SK-N-SH (cell line): ENCODE measurements at regions not wholly inside any gene's neighbourhood (a gene's known extent, or its start where the extent isn't known, plus 50 kb on each side); places are given as distances from the start of the nearest gene placed in this dataset.

Experiments
- CTCF ChIA-PET: fragments of 300-600, 350-600 bp; formaldehyde crosslinking; extraction: SDS; loops from one replicate; lab custom pipeline; 2021; lab: Yijun Ruan, JAX
- POLR2A ChIA-PET: fragments of 350-600 bp; sonication (Branson Sonifier 250); formaldehyde crosslinking; extraction: SDS; loops from one replicate; lab custom pipeline; 2020; ENCODE audit warnings: antibody characterized with exemption, inconsistent platforms; lab: Yijun Ruan, JAX
- DNase-seq: peaks from one replicate; pipeline ENCODE4 v3.0.0; 2012
- H2AFZ ChIP-seq: fragments of 200-600 bp; sonication (generic); 2 replicates; pipeline ENCODE4 v1.8.1; 2016; ENCODE audit warnings: antibody characterized with exemption, mild to moderate bottlenecking, low read depth
- H3F3A ChIP-seq: fragments of 200-600 bp; sonication (generic); replicated peaks from 2 replicates; pipeline ENCODE3; 2016; ENCODE audit warnings: antibody characterized with exemption, mild to moderate bottlenecking; ENCODE audit not compliant: insufficient read depth
- H3K27ac ChIP-seq, 2 experiments: fragments of 200-500 bp in 1 of 2; fragments of 200-600 bp in 1 of 2; sonication (Bioruptor generic) in 1 of 2; sonication (generic), shearing (Covaris generic) in 1 of 2; 2 replicates each; pipeline versions ENCODE4 v1.5.1 to v1.6.1; 2014 to 2016; ENCODE audit warnings: low read depth in 2 of 2, inconsistent platforms in 1 of 2, low read length in 1 of 2, mild to moderate bottlenecking in 1 of 2, mixed read lengths in 1 of 2
- H3K27me3 ChIP-seq: fragments of 200-600 bp; sonication (generic), shearing (Covaris generic); 2 replicates; pipeline ENCODE4 v1.6.1; 2016; ENCODE audit warnings: mixed run types; ENCODE audit not compliant: insufficient read depth
- H3K36me3 ChIP-seq, 2 experiments: fragments of 200-500 bp in 1 of 2; fragments of 200-600 bp in 1 of 2; sonication (Bioruptor generic) in 1 of 2; sonication (generic) in 1 of 2; replicated peaks in 1 of 2; 2 replicates each; pipeline versions ENCODE3 to v1.5.1; 2014 to 2016; ENCODE audit warnings: low read length in 1 of 2, mild to moderate bottlenecking in 1 of 2; ENCODE audit not compliant: insufficient read depth in 2 of 2, control insufficient read depth in 1 of 2
- H3K4me1 ChIP-seq, 2 experiments: fragments of 200-500 bp in 1 of 2; fragments of 200-600 bp in 1 of 2; sonication (Bioruptor generic) in 1 of 2; sonication (generic), shearing (Covaris generic) in 1 of 2; 2 replicates each; pipeline versions ENCODE4 v1.5.1 to v1.6.1; 2014 to 2016; ENCODE audit warnings: low read depth in 1 of 2, low read length in 1 of 2, mixed run types in 1 of 2; ENCODE audit not compliant: insufficient read depth in 2 of 2, control insufficient read depth in 1 of 2
- H3K4me2 ChIP-seq: fragments of 200-600 bp; sonication (generic), shearing (Covaris generic); 2 replicates; pipeline ENCODE4 v1.6.1; 2017; ENCODE audit warnings: mixed run types
- H3K4me3 ChIP-seq, 2 experiments: fragments of 200-500 bp in 1 of 2; fragments of 200-600 bp in 1 of 2; sonication (Bioruptor generic) in 1 of 2; sonication (generic), shearing (Covaris generic) in 1 of 2; 2 replicates each; pipeline versions ENCODE4 v1.5.1 to v1.8.1; 2014 to 2016; ENCODE audit warnings: low read depth in 2 of 2, inconsistent platforms in 1 of 2, low read length in 1 of 2, mild to moderate bottlenecking in 1 of 2, mixed read lengths in 1 of 2, moderate library complexity in 1 of 2
- H3K79me2 ChIP-seq: fragments of 200-600 bp; sonication (generic); 2 replicates; pipeline ENCODE4 v1.8.1; 2017; ENCODE audit warnings: mild to moderate bottlenecking; ENCODE audit not compliant: insufficient read depth
- H3K9ac ChIP-seq: fragments of 200-600 bp; sonication (generic); 2 replicates; pipeline ENCODE4 v1.6.1; 2017; ENCODE audit warnings: mixed run types
- H3K9me2 ChIP-seq: fragments of 200-600 bp; sonication (generic); 2 replicates; pipeline ENCODE4 v1.6.1; 2017; ENCODE audit warnings: mixed run types
- H3K9me3 ChIP-seq: fragments of 200-600 bp; sonication (generic); 2 replicates; pipeline ENCODE4 v1.6.1; 2017; ENCODE audit warnings: mixed run types, mild to moderate bottlenecking, moderate library complexity
- H4K20me1 ChIP-seq: fragments of 200-600 bp; sonication (generic); 2 replicates; pipeline ENCODE4 v1.6.1; 2017; ENCODE audit warnings: mild to moderate bottlenecking, mixed run types; ENCODE audit not compliant: insufficient read depth
- ELF1 ChIP-seq: IDR thresholded peaks from 2 replicates; pipeline ENCODE4 v1.4.0; 2012
- EP300 ChIP-seq, 2 experiments: IDR thresholded peaks; 2 replicates each; pipeline versions ENCODE4 v1.4.0 to v1.6.1; 2012; ENCODE audit warnings: borderline replicate concordance in 1 of 2, low read depth in 1 of 2, low read length in 1 of 2
- EZH2phosphoT487 ChIP-seq: fragments of 200-600 bp; sonication (generic); IDR thresholded peaks from 2 replicates; pipeline ENCODE4 v1.6.1; 2017; ENCODE audit warnings: low read depth, mixed run types, mild to moderate bottlenecking, antibody characterized with exemption, moderate library complexity, borderline replicate concordance
- FOSL2 ChIP-seq: IDR thresholded peaks from 2 replicates; pipeline ENCODE4 v1.4.0; 2012; ENCODE audit warnings: low read depth, mild to moderate bottlenecking, moderate library complexity, borderline replicate concordance
- FOXM1 ChIP-seq: IDR thresholded peaks from 2 replicates; pipeline ENCODE4 v1.4.0; 2012; ENCODE audit warnings: low read depth, mild to moderate bottlenecking
- IRF3 ChIP-seq: fragments of 150-350 bp; IDR thresholded peaks from 2 replicates; pipeline ENCODE4 v1.6.1; 2016; ENCODE audit warnings: mild to moderate bottlenecking, low read depth, low read length
- MXI1 ChIP-seq: IDR thresholded peaks from 2 replicates; pipeline ENCODE4 v1.6.1; 2012; ENCODE audit warnings: mild to moderate bottlenecking, low read depth, low read length, improper control_type of control experiment
- PBX3 ChIP-seq: IDR thresholded peaks from 2 replicates; pipeline ENCODE4; 2012
- RCOR1 ChIP-seq: fragments of 150-350 bp; IDR thresholded peaks from 2 replicates; pipeline ENCODE4 v1.6.1; 2017; ENCODE audit warnings: antibody characterized with exemption, low read length
- REST ChIP-seq: IDR thresholded peaks from 2 replicates; pipeline ENCODE4 v1.6.1; 2012; ENCODE audit warnings: mild to moderate bottlenecking, low read depth, low read length, moderate library complexity
- RFX5 ChIP-seq: IDR thresholded peaks from 2 replicates; pipeline ENCODE4 v1.6.1; 2012; ENCODE audit warnings: mild to moderate bottlenecking, improper control_type of control experiment, low read length
- SMC3 ChIP-seq: IDR thresholded peaks from 2 replicates; pipeline ENCODE4 v1.6.1; 2012; ENCODE audit warnings: low read depth, low read length, improper control_type of control experiment
- TAF1 ChIP-seq: IDR thresholded peaks from 2 replicates; pipeline ENCODE4 v1.6.1; 2012; ENCODE audit warnings: low read depth, mild to moderate bottlenecking, low read length, moderate library complexity, borderline replicate concordance
- TEAD4 ChIP-seq: IDR thresholded peaks from 2 replicates; pipeline ENCODE4 v1.4.0; 2012; ENCODE audit warnings: mild to moderate bottlenecking, borderline replicate concordance; ENCODE audit not compliant: insufficient read depth
- USF1 ChIP-seq: IDR thresholded peaks from 2 replicates; pipeline ENCODE4 v1.4.0; 2012; ENCODE audit warnings: low read depth, borderline replicate concordance
- USF2 ChIP-seq: fragments of 150-350 bp; IDR thresholded peaks from 2 replicates; pipeline ENCODE4 v1.6.1; 2017; ENCODE audit warnings: antibody characterized with exemption, low read length, low read depth, borderline replicate concordance
- WGBS: methylation state at CpG from one replicate; pipeline ENCODE4 v1.1.6; 2017; ENCODE audit warnings: low lambda C conversion rate; 5-methylcytosine and 5-hydroxymethylcytosine counted together

GRCh38 chr5:39815711-39816110 is 390.9 kb upstream of the DAB2 start:
- Histone ChIP-seq H3K9me2 (no peaks in the 10 kb centered on the region; the same call in 1 of the 2 replicates), H3K36me3 (no peaks in the 10 kb centered on the region), H2AFZ (no peak overlapping the region), H3K9me3 (no peaks in the 10 kb centered on the region), H3K4me3 (no peak overlapping the region), H4K20me1 (no peaks in the 10 kb centered on the region), H3K27me3 (no peaks in the 10 kb centered on the region), H3K27ac (no peak overlapping the region), H3K4me1 (no peaks in the 10 kb centered on the region), H3K79me2 (no peaks in the 10 kb centered on the region), H3K9ac (no peak overlapping the region), H3K4me2 (no peak overlapping the region), H3F3A (no peaks in the 10 kb centered on the region)
- CTCF ChIA-PET, result no interaction called here
- TF ChIP-seq MXI1, result no peak
- WGBS, result 3% methylated on average over 2 of the region's 2 CpGs
- POLR2A ChIA-PET, result no interaction called here
- no peak for DNase-seq

GRCh38 chr5:39811381-39811780 is 386.6 kb upstream of the DAB2 start:
- ChIA-PET CTCF (no interaction called here), POLR2A (no interaction called here)
- Histone ChIP-seq H2AFZ (no peak overlapping the region), H3K79me2 (no peaks in the 10 kb centered on the region), H3K9me3 (no peaks in the 10 kb centered on the region), H3K36me3 (no peaks in the 10 kb centered on the region), H3K4me1 (no peaks in the 10 kb centered on the region), H3K4me2 (no peak overlapping the region), H4K20me1 (no peaks in the 10 kb centered on the region), H3K27me3 (no peaks in the 10 kb centered on the region), H3K9me2 (no peaks in the 10 kb centered on the region; the same call in 1 of the 2 replicates), H3K27ac (no peak overlapping the region), H3K9ac (no peak overlapping the region), H3F3A (no peaks in the 10 kb centered on the region), H3K4me3 (no peak overlapping the region)
- TF ChIP-seq SMC3 (no peak), RCOR1 (no peak), USF1 (no peak), TEAD4 (no peak), FOSL2 (no peak), FOXM1 (no peak), EP300 (IDR thresholded peaks at IDR 0.05; ENCODE audit: borderline replicate concordance in 1 of 2, low read depth in 1 of 2, low read length in 1 of 2) (no peak), RFX5 (no peak), ELF1 (no peak), PBX3 (no peak), TAF1 (no peak), USF2 (no peak), REST (no peak), EZH2phosphoT487 (no peak), IRF3 (no peak)
- no peak for DNase-seq
